Cardiac muscle cell (in vitro differentiated cells and primary cell): ENCODE measurements at regions not wholly inside any gene's neighbourhood (a gene's known extent, or its start where the extent isn't known, plus 50 kb on each side); places are given as distances from the start of the nearest gene placed in this dataset.
A peak's percentile ranks its signal among the peaks of the same experiment; 100 is the strongest.
"Not testable (repeated sequence)": the region's sequence is repeated elsewhere in the genome, so short reads cannot be mapped to it uniquely, and the experiment has no call there.

Experiments used
- DNase-seq, 2 donors: peaks; one replicate each; pipeline versions ENCODE4 v3.0.0 to v3.0.0-alpha.2; 2010 to 2017; ENCODE audit warnings: low read depth in 1 of 2, low spot score in 1 of 2
- H3K27ac ChIP-seq: fragments of 200-600 bp; sonication (generic); 2 replicates; pipeline ENCODE4 v1.5.1; 2016
- H3K27me3 ChIP-seq: fragments of 200-600 bp; sonication (generic); 2 replicates; pipeline ENCODE4 v1.6.0; 2016; ENCODE audit warnings: control low read depth
- H3K36me3 ChIP-seq: fragments of 200-600 bp; sonication (generic); 2 replicates; pipeline ENCODE4 v1.5.1; 2016; ENCODE audit warnings: control low read depth
- H3K4me1 ChIP-seq: fragments of 200-600 bp; sonication (generic); 2 replicates; pipeline ENCODE4 v1.8.1; 2017; ENCODE audit warnings: low read depth, mild to moderate bottlenecking, mixed run types
- H3K4me3 ChIP-seq: fragments of 200-600 bp; sonication (generic); 2 replicates; pipeline ENCODE4 v1.5.1; 2016; ENCODE audit warnings: mild to moderate bottlenecking
- H3K9me3 ChIP-seq: fragments of 200-600 bp; sonication (generic); 2 replicates; pipeline ENCODE4 v1.5.1; 2017; ENCODE audit warnings: low read depth, mild to moderate bottlenecking, control low read depth

- not testable (repeated sequence) for H3K9me3 ChIP-seq, H3K4me3 ChIP-seq, H3K27ac ChIP-seq, H3K36me3 ChIP-seq, DNase-seq, H3K27me3 ChIP-seq, H3K4me1 ChIP-seq
These were observed 81.5 kb downstream of the TRIM69 start for GRCh38 chr15:44817797-44818196.

- H3K4me3 ChIP-seq, H3K27me3 ChIP-seq, H3K36me3 ChIP-seq, H3K27ac ChIP-seq, H3K4me1 ChIP-seq, H3K9me3 ChIP-seq: not testable (repeated sequence)
- DNase-seq: peak in 1 of 2 donors; percentile 58
These were observed 83.1 kb downstream of the TRIM69 start for GRCh38 chr15:44819331-44819987.

DNA sequence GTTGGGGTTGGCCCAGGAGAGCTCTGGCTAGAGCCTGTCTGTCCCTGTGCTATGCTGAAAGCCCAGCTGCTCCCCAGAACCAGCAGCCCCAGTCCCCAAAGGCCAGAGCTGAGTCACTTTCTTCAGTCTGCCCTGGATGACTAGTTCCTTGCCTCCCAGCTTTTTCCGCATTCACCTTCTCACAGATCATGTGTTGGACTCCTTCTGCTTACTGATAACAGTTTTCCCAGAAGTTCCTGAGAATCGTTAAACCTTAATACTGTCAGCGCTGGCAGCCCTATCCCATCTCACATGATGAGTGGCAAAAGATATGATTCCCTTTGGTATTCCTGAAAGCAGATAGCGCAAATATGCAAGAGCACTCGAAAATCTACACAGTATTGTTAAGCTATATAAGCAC, 84.2 kb downstream of the TRIM69 start:
- peak in 1 of 2 donors; percentile 30 for DNase-seq
- H3K36me3 ChIP-seq, H3K9me3 ChIP-seq, H3K4me1 ChIP-seq, H3K4me3 ChIP-seq, H3K27me3 ChIP-seq: not testable (repeated sequence)
- H3K27ac ChIP-seq: peak overlapping the region; percentile 51

- not testable (repeated sequence) for H3K9me3 ChIP-seq, H3K27me3 ChIP-seq, H3K4me1 ChIP-seq
These were observed 84.6 kb downstream of the TRIM69 start for GRCh38 chr15:44820967-44821366.

DNA sequence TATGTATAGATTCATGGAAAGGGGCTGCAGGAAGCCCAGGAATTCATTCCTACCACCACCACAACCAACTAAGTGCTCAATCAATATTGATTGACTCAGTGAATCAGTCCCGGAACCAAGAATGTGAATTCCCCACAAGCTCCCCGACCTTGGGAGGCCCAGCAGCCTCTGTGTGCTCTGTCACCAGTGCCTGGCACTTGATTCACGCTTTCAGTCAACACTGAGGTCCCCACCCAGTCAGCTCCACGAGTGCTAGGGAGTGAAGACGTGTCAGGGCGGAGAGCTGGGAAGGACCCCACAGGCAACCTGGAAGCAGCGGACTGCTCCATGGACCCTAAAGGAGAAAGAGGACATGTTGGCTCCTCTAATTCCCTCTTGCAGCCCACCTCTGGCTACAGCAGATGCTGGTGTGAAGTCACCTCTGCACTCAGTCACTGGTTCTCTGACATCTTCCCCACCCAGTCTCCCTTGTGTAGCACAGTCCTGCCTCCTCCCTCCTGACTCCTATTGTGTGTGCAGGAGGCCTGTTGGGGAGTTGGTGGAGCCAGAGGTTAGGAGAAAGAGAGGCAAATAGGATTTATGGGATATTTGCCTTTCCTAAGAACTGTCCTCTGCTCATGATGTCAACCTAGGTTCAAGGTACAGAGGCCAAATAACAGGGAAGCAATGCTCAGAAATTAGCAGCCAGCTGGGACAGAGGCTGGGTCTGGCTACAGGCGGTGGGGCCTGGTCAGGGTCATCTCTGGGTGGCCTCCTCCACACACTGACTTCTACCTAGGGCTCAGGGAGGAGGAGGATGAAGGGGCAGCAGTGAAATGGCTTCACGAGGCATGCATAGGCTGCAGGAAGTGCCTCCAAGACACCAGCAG, 88.2 kb downstream of the TRIM69 start:
- H3K4me1 ChIP-seq, H3K9me3 ChIP-seq, H3K27me3 ChIP-seq, H3K4me3 ChIP-seq, H3K27ac ChIP-seq, DNase-seq, H3K36me3 ChIP-seq: not testable (repeated sequence)

More at GRCh38 chr15:44820967-44821366, 84.6 kb downstream of the TRIM69 start:
- DNase-seq: peak in 1 of 2 donors; percentile 25
- not testable (repeated sequence) for H3K4me3 ChIP-seq, H3K36me3 ChIP-seq
- peak overlapping the region; percentile 51 for H3K27ac ChIP-seq

DNA sequence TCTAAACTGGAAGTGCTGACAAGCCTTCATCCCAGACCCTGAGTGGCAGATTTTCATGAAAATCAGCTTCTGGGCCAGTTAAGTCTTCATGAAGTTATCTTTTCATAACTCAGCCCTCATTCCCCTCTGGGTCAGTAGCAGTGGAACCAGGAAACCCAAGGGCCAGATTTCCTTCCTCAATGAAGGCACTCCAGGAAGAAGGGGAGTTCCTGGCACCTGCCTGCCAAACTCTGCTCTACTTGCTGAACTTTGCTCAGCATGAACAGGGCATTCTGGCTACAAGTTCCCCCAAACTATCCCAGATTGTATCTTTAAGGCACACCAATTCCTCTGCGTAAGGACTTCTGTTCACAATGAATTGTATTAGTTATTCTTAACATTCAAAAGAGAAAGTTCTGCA, 90.3 kb downstream of the TRIM69 start:
- not testable (repeated sequence) for H3K4me1 ChIP-seq, H3K9me3 ChIP-seq, H3K27me3 ChIP-seq, H3K36me3 ChIP-seq, H3K4me3 ChIP-seq, DNase-seq, H3K27ac ChIP-seq

DNA sequence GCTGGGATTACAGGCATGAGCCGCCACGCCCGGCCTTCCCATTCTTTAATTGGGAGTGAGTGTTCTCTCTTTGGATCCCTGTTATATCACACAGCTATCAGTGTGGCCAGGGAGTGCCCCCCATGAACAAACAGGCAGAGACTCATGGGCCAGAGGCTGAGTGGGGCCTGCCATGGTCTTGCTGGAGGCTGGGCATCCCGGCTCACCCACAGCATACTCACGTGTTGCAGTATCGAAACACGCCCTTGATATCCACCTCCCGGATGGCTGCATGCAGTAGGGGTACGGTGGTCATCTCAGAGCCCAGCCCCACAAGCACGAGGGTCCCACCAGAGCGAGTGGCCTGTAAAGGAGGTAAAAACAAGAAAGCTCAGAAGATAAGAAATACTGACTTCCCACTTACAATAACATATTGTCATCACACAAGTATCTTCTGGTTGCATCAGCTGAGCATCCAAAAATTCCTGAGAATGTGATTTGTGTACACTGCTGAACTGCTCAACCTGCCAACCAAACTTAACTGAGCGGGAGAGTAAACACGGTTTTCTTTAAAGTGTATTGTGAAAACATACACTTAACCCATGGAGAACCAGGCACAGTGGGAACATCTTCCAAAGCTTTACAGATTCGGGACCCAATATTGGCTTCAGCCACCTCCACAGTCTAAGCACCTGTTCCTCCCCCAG, 92.0 kb downstream of the TRIM69 start:
- not testable (repeated sequence) for H3K4me3 ChIP-seq, H3K4me1 ChIP-seq, H3K27me3 ChIP-seq, DNase-seq, H3K27ac ChIP-seq, H3K9me3 ChIP-seq, H3K36me3 ChIP-seq

DNA sequence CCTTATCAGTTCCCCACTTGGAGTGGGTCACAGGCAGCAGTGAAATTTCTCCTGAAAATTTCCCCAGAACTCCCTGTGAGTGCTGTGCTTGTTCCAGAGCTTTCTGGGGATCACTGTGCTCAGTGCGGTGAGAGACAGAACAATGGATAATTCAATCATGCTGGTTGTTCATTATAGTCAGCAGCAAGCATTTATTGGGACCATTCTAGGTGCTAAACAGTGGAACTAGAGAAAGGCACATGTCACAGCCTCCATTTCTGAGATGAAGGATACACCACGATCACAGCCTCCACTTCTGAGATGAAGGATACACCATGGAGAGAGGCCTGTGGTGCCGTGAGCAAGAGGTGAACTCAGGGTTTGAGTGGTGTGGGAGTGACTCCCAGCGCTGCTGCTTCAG, 92.8 kb downstream of the TRIM69 start:
- not testable (repeated sequence) for DNase-seq, H3K4me1 ChIP-seq, H3K36me3 ChIP-seq, H3K9me3 ChIP-seq, H3K27me3 ChIP-seq, H3K4me3 ChIP-seq, H3K27ac ChIP-seq

DNA sequence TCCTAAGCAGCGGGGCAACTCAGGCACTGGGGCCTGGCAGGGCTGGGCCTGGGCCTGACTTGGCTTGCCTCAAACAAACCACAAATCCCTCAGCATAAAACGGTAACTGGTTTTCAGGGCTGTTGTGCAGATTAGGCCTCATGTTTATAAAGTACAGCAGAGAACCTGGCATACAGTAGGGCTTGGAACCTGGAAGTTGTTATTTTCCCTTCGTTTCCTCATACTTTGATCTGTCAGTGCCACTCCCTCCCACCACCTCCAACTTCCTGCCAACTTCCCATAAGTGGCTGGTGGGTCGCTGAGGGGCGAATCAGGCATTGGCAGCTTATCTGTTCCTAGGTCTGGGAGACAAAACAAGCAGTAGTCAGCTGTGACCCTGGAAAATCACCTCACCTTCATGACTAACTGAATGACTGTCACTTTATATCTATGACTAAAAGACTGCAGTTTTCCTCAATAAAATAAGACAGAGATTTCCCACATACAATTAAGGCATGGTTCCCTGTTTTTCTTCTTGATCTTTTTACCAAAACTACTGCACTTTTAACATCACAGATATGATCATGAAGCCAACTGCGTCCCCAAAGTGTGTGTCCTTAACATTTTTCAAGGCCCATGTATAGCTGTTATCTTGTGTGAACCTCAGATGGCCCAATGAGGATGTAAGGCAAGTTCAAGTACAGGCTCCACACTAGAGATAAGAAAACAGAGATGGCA, 94.5 kb downstream of the TRIM69 start:
- not testable (repeated sequence) for H3K36me3 ChIP-seq, H3K9me3 ChIP-seq, H3K4me3 ChIP-seq, H3K27me3 ChIP-seq, H3K4me1 ChIP-seq
- H3K27ac ChIP-seq: peak overlapping the region; percentile 51
- peak in 1 of 2 donors; percentile 16 for DNase-seq

DNA sequence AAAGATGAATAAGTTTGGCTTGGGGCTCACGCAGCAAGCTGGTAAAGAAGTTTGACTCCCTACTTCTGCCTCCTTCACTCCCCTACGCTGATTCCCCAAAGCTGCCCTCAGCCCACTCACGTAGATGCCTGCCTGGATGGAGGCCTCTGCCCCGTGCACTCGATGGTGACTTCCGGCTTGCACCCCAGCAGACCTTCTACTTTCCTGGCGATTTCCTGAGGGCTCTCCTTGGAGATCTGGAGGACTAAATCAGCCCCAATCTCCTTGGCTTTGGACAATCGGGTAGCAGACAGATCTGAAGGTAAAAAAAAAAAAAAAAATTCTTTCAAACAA, 95.0 kb downstream of the TRIM69 start:
- not testable (repeated sequence) for H3K4me3 ChIP-seq, H3K36me3 ChIP-seq, H3K4me1 ChIP-seq, H3K9me3 ChIP-seq, H3K27me3 ChIP-seq, DNase-seq
- H3K27ac ChIP-seq: peak overlapping the region; percentile 51

DNA sequence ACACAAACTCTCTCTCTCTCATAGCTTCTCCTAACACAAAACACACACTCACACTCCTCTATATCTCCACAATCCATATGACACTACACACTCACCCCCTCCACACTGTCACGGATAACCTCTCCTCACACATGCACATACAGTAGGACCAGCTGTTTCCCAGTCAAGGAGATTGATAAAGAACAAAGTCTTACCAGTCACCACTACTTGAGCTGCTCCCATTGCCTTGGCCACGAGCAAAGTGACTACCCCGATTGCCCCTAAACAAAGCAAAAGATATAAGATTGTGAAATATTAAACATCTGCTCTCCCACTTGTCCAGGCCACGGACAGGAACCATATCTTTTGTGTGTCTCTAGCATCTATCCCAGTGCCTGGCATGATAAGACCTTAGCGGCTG, 95.8 kb downstream of the TRIM69 start:
- not testable (repeated sequence) for DNase-seq, H3K36me3 ChIP-seq, H3K4me3 ChIP-seq, H3K4me1 ChIP-seq, H3K9me3 ChIP-seq, H3K27me3 ChIP-seq, H3K27ac ChIP-seq

DNA sequence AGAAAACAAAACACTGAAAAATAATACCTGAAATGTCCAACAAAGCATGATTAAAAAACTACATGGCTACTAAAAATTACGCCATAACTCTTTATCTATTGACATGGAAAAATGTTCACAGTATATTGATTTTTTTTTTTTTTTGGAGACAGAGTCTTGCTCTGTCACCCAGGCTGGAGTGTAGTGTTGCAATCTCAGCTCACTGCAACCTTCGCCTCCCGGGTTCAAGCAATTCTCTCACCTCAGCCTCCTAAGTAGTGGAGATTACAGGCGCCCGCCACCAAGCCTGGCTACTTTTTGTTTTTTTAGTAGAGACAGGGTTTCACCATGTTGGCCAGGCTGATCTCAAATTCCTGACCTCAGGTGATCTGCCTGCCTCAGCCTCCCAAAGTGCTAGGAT, 96.8 kb downstream of the TRIM69 start:
- not testable (repeated sequence) for H3K4me1 ChIP-seq, H3K27me3 ChIP-seq, H3K36me3 ChIP-seq, H3K4me3 ChIP-seq, H3K27ac ChIP-seq, DNase-seq, H3K9me3 ChIP-seq

GRCh38 chr15:44833761-44834160, 97.4 kb downstream of the TRIM69 start:
- H3K36me3 ChIP-seq, DNase-seq, H3K4me3 ChIP-seq, H3K27ac ChIP-seq, H3K27me3 ChIP-seq, H3K4me1 ChIP-seq, H3K9me3 ChIP-seq: not testable (repeated sequence)

DNA sequence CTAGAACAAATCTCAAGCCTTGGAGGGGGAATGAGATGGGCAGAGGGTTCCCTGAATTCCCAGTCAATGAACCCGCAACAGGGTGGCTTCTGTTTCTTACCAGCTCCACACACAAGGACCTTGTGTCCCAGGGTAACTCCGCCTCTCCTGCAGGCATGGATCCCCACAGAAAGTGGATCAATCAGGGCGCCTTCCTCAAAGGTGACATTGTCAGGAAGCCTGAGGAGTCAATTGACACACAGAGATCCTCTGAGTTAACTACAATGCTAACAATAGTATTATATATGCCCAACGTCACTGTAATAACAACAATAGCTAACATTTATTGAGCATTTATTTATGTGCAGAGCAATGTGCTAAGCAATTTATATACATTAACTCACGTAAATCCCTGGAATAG, 98.8 kb downstream of the TRIM69 start:
- H3K27me3 ChIP-seq, H3K27ac ChIP-seq, DNase-seq, H3K4me1 ChIP-seq, H3K4me3 ChIP-seq, H3K9me3 ChIP-seq, H3K36me3 ChIP-seq: not testable (repeated sequence)
